HL-60 (cell line): ENCODE measurements at regions not wholly inside any gene's neighbourhood (a gene's known extent, or its start where the extent isn't known, plus 50 kb on each side); places are given as distances from the start of the nearest gene placed in this dataset.

Experiments
- CTCF ChIP-seq: IDR thresholded peaks from one replicate; pipeline ENCODE4 v1.5.1; 2011; ENCODE audit warnings: low read length, control low read depth, inconsistent platforms; ENCODE audit not compliant: insufficient read depth
- POLR2AphosphoS5 ChIP-seq: IDR thresholded peaks from 2 replicates; pipeline ENCODE4 v1.6.1; 2012; ENCODE audit warnings: low read depth
- SPI1 ChIP-seq: IDR thresholded peaks from 2 replicates; pipeline ENCODE4 v1.6.1; 2012; ENCODE audit warnings: low read depth, mild to moderate bottlenecking, borderline replicate concordance

- TF ChIP-seq CTCF (no peak), POLR2AphosphoS5 (no peak), SPI1 (no peak)
Observed at GRCh38 chr5:2525351-2525750, 226.1 kb downstream of the IRX2 start.
